A673 (cell line): ENCODE measurements at regions not wholly inside any gene's neighbourhood (a gene's known extent, or its start where the extent isn't known, plus 50 kb on each side); places are given as distances from the start of the nearest gene placed in this dataset.

Experiments used
- CTCF ChIP-seq: fragments of 300-800, 200-600 bp; sonication (generic); conservative IDR thresholded peaks from 2 replicates; pipeline ENCODE4 v1.5.1; 2017; ENCODE audit warnings: low read depth, mild to moderate bottlenecking, antibody characterized with exemption, low read length, moderate library complexity, mixed read lengths
- EZH2 ChIP-seq: fragments of 200-600 bp; sonication (generic); IDR thresholded peaks from 2 replicates; pipeline ENCODE4 v1.6.1; 2017; ENCODE audit warnings: borderline replicate concordance, low read depth, mild to moderate bottlenecking, mixed read lengths, antibody characterized with exemption, low read length; ENCODE audit not compliant: poor library complexity, severe bottlenecking

DNA sequence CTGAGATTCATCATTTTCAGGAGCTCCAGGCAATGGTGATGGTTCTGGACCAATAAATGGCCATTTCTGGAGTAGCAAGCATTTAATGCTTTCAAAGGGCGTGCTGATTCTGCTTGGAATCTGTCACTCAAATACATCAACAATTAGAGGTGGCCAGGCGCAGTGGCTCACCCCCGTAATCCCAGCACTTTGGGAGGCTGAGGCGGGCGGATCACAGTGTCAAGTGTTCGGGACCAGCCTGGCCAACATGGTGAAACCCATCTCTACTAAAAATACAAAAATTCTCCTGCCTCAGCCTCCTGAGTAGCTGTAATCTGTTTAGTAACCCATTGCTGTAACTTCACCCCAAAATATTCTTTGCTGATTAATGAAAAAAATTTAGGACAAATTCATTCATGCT lies 1574.2 kb downstream of the EFNB2 start:
- TF ChIP-seq CTCF (no peak), EZH2 (no peak)
